HepG2 (cell line): ENCODE measurements at regions not wholly inside any gene's neighbourhood (a gene's known extent, or its start where the extent isn't known, plus 50 kb on each side); places are given as distances from the start of the nearest gene placed in this dataset.

Experiments used
- ARID2 ChIP-seq: sonication (generic); formaldehyde crosslinking; IDR thresholded peaks from 2 replicates; pipeline ENCODE4 v1.8.1; 2022; ENCODE audit warnings: mild to moderate bottlenecking, missing genetic modification reagents, borderline replicate concordance
- ATM ChIP-seq: fragments of 450-650 bp; IDR thresholded peaks from 2 replicates; pipeline ENCODE4 v1.7.1; 2017; ENCODE audit warnings: mild to moderate bottlenecking, borderline replicate concordance
- BATF2 ChIP-seq: sonication (generic); formaldehyde crosslinking; IDR thresholded peaks from 2 replicates; pipeline ENCODE4 v1.8.0; 2022; ENCODE audit warnings: mild to moderate bottlenecking, missing genetic modification reagents, moderate library complexity
- CBX5 ChIP-seq: sonication (generic); formaldehyde crosslinking; IDR thresholded peaks from 2 replicates; pipeline ENCODE4 v1.4.0; 2020; ENCODE audit warnings: missing genetic modification reagents, borderline replicate concordance
- E2F2 ChIP-seq: sonication (generic); formaldehyde crosslinking; IDR thresholded peaks from 2 replicates; pipeline ENCODE4 v1.4.0; 2020; ENCODE audit warnings: missing genetic modification reagents, borderline replicate concordance
- ELF1 ChIP-seq: sonication (generic); formaldehyde crosslinking; IDR thresholded peaks from 2 replicates; pipeline ENCODE4 v1.4.0; 2020; ENCODE audit warnings: missing genetic modification reagents
- HNRNPH1 ChIP-seq: fragments of 200-400 bp; formaldehyde crosslinking; optimal IDR thresholded peaks from 2 replicates; pipeline ENCODE3; 2017; ENCODE audit warnings: mild to moderate bottlenecking, low read depth, low read length
- MLXIP ChIP-seq: sonication (generic); formaldehyde crosslinking; IDR thresholded peaks from 2 replicates; pipeline ENCODE4 v1.9.0; 2021; ENCODE audit warnings: missing genetic modification reagents, borderline replicate concordance
- NCOA1 ChIP-seq: sonication (generic); formaldehyde crosslinking; IDR thresholded peaks from 2 replicates; pipeline ENCODE4 v1.9.0; 2021; ENCODE audit warnings: missing genetic modification reagents
- NFATC3 ChIP-seq: sonication (generic); formaldehyde crosslinking; IDR thresholded peaks from 2 replicates; pipeline ENCODE4 v1.5.1; 2020; ENCODE audit warnings: mild to moderate bottlenecking, missing genetic modification reagents
- PHF21A ChIP-seq: sonication (generic); formaldehyde crosslinking; IDR thresholded peaks from 2 replicates; pipeline ENCODE4 v1.5.0; 2020; ENCODE audit warnings: mild to moderate bottlenecking, missing genetic modification reagents
- RBAK ChIP-seq: sonication (generic); formaldehyde crosslinking; IDR thresholded peaks from 2 replicates; pipeline ENCODE4 v1.5.1; 2020; ENCODE audit warnings: mild to moderate bottlenecking, missing genetic modification reagents
- ZBED4 ChIP-seq: sonication (generic); formaldehyde crosslinking; IDR thresholded peaks from 2 replicates; pipeline ENCODE4 v1.4.0; 2020; ENCODE audit warnings: missing genetic modification reagents, borderline replicate concordance
- ZIK1 ChIP-seq: sonication (generic); formaldehyde crosslinking; IDR thresholded peaks from 2 replicates; pipeline ENCODE4 v1.5.0; 2020; ENCODE audit warnings: mild to moderate bottlenecking, low read depth, missing genetic modification reagents, borderline replicate concordance
- ZNF138 ChIP-seq: sonication (generic); formaldehyde crosslinking; IDR thresholded peaks from 2 replicates; pipeline ENCODE4 v1.5.0; 2020; ENCODE audit warnings: mild to moderate bottlenecking, low read depth, missing genetic modification reagents
- ZNF292 ChIP-seq: sonication (generic); formaldehyde crosslinking; IDR thresholded peaks from 2 replicates; pipeline ENCODE4 v1.8.1; 2022; ENCODE audit warnings: mild to moderate bottlenecking, low read depth, missing genetic modification reagents, borderline replicate concordance
- ZNF446 ChIP-seq: sonication (generic); formaldehyde crosslinking; IDR thresholded peaks from 2 replicates; pipeline ENCODE4 v1.5.0; 2020; ENCODE audit warnings: mild to moderate bottlenecking, missing genetic modification reagents
- ZNF512 ChIP-seq: sonication (generic); formaldehyde crosslinking; IDR thresholded peaks from 2 replicates; pipeline ENCODE4 v1.4.0; 2020; ENCODE audit warnings: mild to moderate bottlenecking, missing genetic modification reagents
- ZNF616 ChIP-seq: sonication (generic); formaldehyde crosslinking; IDR thresholded peaks from 2 replicates; pipeline ENCODE4 v1.5.0; 2020; ENCODE audit warnings: low read depth, mild to moderate bottlenecking, missing genetic modification reagents

GRCh38 chr9:91100878-91101450, 260.8 kb downstream of the AUH start (continued):
- no peak for TF ChIP-seq ATM
- TF ChIP-seq ZIK1, result peak; percentile 66; the same call in 1 of the 2 replicates
- peak; percentile 67; the same call in 1 of the 2 replicates for TF ChIP-seq RBAK
- peak; percentile 40; the same call in 1 of the 2 replicates for TF ChIP-seq ZNF616 (CRISPR knock-in tag)
- no peak for TF ChIP-seq NFATC3 (CRISPR knock-in tag)
- TF ChIP-seq E2F2 (CRISPR knock-in tag), result no peak
- TF ChIP-seq CBX5, result peak; percentile 69; the same call in 1 of the 2 replicates
- TF ChIP-seq ZNF446, result 0 out of 2 replicates have a peak, but pooled peaks have one; percentile 38
- no peak for TF ChIP-seq BATF2 (CRISPR knock-in tag)
- TF ChIP-seq ZNF512 (CRISPR knock-in tag), result no peak; the same call in 1 of the 2 replicates
- TF ChIP-seq ZNF292 (CRISPR knock-in tag), result peak; percentile 73
- no peak; the same call in 1 of the 2 replicates for TF ChIP-seq NCOA1 (CRISPR knock-in tag)
- peak; percentile 88 for TF ChIP-seq ZBED4
- TF ChIP-seq HNRNPH1, result no peak
- TF ChIP-seq ZNF138, result no peak
- TF ChIP-seq PHF21A (CRISPR knock-in tag), result peak; percentile 99
- peak; percentile 86 for TF ChIP-seq ELF1
- 0 out of 2 replicates have a peak, but pooled peaks have one; percentile 71 for TF ChIP-seq MLXIP (CRISPR knock-in tag)
- TF ChIP-seq ARID2 (CRISPR knock-in tag), result 0 out of 2 replicates have a peak, but pooled peaks have one; percentile 20
